Calu3 (cell line): ENCODE measurements at regions not wholly inside any gene's neighbourhood (a gene's known extent, or its start where the extent isn't known, plus 50 kb on each side); places are given as distances from the start of the nearest gene placed in this dataset.

Experiments
- BruUV-seq: library from RNA; stranded (reverse); fragments of 400-500 nt; replicated peaks from 2 replicates; lab custom pipeline; 2021; lab: Mats Ljungman, UMichigan
- CTCF ChIA-PET: fragments of 300-600 bp; sonication (Branson Sonifier 250); formaldehyde crosslinking; loops from one replicate; lab custom pipeline; 2022; ENCODE audit warnings: antibody characterized with exemption; lab: Charles Lee
- DNase-seq: peaks from one replicate; pipeline ENCODE4 v3.0.0; 2022
- H3K27ac Mint-ChIP-seq: one replicate; pipeline ENCODE4 v1.8.0; 2022; ENCODE audit warnings: mixed read lengths; ENCODE audit not compliant: unreplicated experiment
- H3K27me3 Mint-ChIP-seq: one replicate; pipeline ENCODE4 v1.8.0; 2022; ENCODE audit warnings: mixed read lengths; ENCODE audit not compliant: unreplicated experiment
- H3K36me3 Mint-ChIP-seq: one replicate; pipeline ENCODE4 v1.8.0; 2022; ENCODE audit warnings: mild to moderate bottlenecking, moderate library complexity, mixed read lengths; ENCODE audit not compliant: insufficient read depth, unreplicated experiment
- H3K4me1 Mint-ChIP-seq: one replicate; pipeline ENCODE4 v1.8.0; 2022; ENCODE audit warnings: mild to moderate bottlenecking, low read depth, mixed read lengths; ENCODE audit not compliant: unreplicated experiment
- H3K4me3 Mint-ChIP-seq: one replicate; pipeline ENCODE4 v1.8.0; 2022; ENCODE audit warnings: mild to moderate bottlenecking, low read depth, moderate library complexity, mixed read lengths; ENCODE audit not compliant: unreplicated experiment
- H3K9me3 Mint-ChIP-seq: one replicate; pipeline ENCODE4 v1.8.0; 2022; ENCODE audit warnings: low read depth, mixed read lengths; ENCODE audit not compliant: unreplicated experiment
- intact Hi-C: fragments of 100-400 bp; cut with micrococcal nuclease; formaldehyde crosslinking; loops from one replicate; pipeline ENCODE4 v1.10.0; 2022; ENCODE audit not compliant: unreplicated experiment
- TF ChIP-seq, protein P1 (sequence below): fragments of 200-600 bp; IDR thresholded peaks from one replicate; pipeline ENCODE4 v1.8.0; 2022; ENCODE audit warnings: antibody characterized with exemption; ENCODE audit not compliant: unreplicated experiment

DNA sequence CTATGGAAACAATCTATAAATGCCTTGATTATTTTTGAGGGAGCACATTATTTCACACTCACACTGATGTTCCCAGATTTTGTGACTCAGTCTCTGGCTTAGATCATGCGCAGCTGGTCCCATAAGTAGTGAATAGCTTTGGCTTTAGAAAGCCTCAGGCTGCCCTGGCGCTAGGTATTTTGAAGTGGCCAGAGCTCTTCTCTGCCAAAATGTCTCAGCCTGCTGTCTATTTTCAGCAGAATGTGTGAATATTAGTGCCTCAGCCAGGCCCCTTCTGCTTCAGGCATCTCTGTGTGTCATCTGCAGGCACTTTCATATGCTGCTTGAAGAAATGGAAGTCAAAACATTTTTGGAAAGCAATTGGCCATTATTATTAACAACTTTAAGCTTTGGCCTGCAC, 931.0 kb upstream of the INTU start:
- no peak overlapping the region for H3K4me3 Mint-ChIP-seq
- H3K27ac Mint-ChIP-seq = no peak overlapping the region
- intact Hi-C loops = no loop called here
- peaks cover 2% of the 10 kb centered on the region for H3K9me3 Mint-ChIP-seq
- TF ChIP-seq, protein P1, sequence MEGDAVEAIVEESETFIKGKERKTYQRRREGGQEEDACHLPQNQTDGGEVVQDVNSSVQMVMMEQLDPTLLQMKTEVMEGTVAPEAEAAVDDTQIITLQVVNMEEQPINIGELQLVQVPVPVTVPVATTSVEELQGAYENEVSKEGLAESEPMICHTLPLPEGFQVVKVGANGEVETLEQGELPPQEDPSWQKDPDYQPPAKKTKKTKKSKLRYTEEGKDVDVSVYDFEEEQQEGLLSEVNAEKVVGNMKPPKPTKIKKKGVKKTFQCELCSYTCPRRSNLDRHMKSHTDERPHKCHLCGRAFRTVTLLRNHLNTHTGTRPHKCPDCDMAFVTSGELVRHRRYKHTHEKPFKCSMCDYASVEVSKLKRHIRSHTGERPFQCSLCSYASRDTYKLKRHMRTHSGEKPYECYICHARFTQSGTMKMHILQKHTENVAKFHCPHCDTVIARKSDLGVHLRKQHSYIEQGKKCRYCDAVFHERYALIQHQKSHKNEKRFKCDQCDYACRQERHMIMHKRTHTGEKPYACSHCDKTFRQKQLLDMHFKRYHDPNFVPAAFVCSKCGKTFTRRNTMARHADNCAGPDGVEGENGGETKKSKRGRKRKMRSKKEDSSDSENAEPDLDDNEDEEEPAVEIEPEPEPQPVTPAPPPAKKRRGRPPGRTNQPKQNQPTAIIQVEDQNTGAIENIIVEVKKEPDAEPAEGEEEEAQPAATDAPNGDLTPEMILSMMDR = no peak
- H3K4me1 Mint-ChIP-seq = no peaks in the 10 kb centered on the region
- DNase-seq = no peak
- H3K27me3 Mint-ChIP-seq = no peaks in the 10 kb centered on the region
- CTCF ChIA-PET = no interaction called here
- no TSS peak for BruUV-seq
- no peaks in the 10 kb centered on the region for H3K36me3 Mint-ChIP-seq

DNA sequence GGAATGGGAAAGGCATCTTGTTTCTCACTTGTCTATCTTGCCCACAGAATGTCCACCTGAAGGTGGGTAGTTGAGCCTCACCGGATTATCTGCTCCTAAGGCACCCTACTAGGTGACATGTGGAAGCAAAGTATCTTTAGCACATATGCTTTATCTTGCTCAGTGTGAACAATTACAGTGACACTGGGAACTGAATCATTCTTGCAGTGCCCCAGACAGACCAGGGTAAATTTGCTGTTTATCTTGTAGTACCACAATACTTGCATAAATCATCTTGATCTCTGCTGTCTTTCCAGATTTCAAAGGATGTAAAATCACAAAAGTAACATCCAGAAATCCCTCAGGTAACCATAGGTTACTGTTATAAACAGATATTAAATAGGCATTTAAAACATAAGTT, 930.0 kb upstream of the INTU start:
- peaks cover 2% of the 10 kb centered on the region for H3K9me3 Mint-ChIP-seq
- H3K36me3 Mint-ChIP-seq = no peaks in the 10 kb centered on the region
- no peak overlapping the region for H3K27ac Mint-ChIP-seq
- no TSS peak for BruUV-seq
- no peak overlapping the region for H3K4me3 Mint-ChIP-seq
- no peaks in the 10 kb centered on the region for H3K4me1 Mint-ChIP-seq
- H3K27me3 Mint-ChIP-seq = no peaks in the 10 kb centered on the region
- TF ChIP-seq, protein P1 = no peak
- CTCF ChIA-PET = no interaction called here
- intact Hi-C loops = no loop called here
- DNase-seq = no peak

DNA sequence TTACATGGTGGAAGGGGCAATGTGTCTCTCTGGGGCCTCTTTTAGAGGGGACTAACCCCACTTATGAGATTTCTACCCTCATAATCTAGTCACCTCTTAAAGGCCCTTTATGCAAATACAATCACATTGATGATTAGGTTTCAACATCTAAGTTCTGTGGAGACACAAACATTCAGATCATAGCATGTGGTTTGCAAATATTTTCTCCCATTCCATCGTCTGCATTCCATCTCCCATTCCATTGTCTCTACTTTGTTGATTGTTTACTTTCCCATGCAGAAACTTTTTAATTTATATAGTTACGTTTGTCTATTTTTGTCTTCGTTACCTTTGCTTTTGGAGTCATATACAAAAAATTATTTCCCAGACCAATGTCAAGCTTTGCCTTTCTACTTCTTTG, 927.5 kb upstream of the INTU start:
- H3K27ac Mint-ChIP-seq = no peak overlapping the region
- no peak overlapping the region for H3K4me3 Mint-ChIP-seq
- CTCF ChIA-PET = no interaction called here
- no peaks in the 10 kb centered on the region for H3K36me3 Mint-ChIP-seq
- intact Hi-C loops = no loop called here
- no peaks in the 10 kb centered on the region for H3K4me1 Mint-ChIP-seq
- no peak for DNase-seq
- H3K9me3 Mint-ChIP-seq = peaks cover 2% of the 10 kb centered on the region
- H3K27me3 Mint-ChIP-seq = no peaks in the 10 kb centered on the region
- no TSS peak for BruUV-seq
- TF ChIP-seq, protein P1 = no peak

DNA sequence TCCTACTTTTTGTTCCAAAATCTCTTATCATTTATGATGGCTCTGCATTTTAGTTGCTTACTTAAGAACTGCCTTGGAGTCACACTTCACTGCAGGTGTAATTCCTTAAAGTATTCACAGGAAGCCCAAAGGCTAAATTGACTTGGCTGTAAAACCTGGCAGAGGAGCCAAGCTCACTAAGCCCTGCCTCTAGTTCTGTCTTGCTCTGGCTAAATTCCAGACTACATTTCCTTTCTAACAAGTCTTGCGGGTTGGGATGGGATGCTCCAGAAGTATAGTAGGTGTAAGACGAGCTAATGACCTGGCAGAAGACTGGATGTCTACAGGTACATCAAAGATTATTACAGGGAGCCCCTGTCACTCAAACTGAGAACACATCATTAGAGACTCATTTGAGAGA, 924.0 kb upstream of the INTU start:
- intact Hi-C loops = no loop called here
- DNase-seq = no peak
- TF ChIP-seq, protein P1 = no peak
- no TSS peak for BruUV-seq
- Mint-ChIP-seq H3K4me1 (no peaks in the 10 kb centered on the region), H3K36me3 (no peaks in the 10 kb centered on the region), H3K27me3 (no peaks in the 10 kb centered on the region), H3K9me3 (peaks cover 2% of the 10 kb centered on the region), H3K4me3 (no peak overlapping the region), H3K27ac (no peak overlapping the region)
- CTCF ChIA-PET = no interaction called here
